ENCODE measurements at regions not wholly inside any gene's neighbourhood (a gene's known extent, or its start where the extent isn't known, plus 50 kb on each side); places are given as distances from the start of the nearest gene placed in this dataset.

- no peak overlapping the region for H3K9ac ChIP-seq (ENCODE audit: low read depth in 1 of 2, low read length in 2 of 2)
- TF ChIP-seq ATF3 (IDR thresholded peaks at IDR 0.05), result no peak
- no peak for TF ChIP-seq JUND (IDR thresholded peaks at IDR 0.05)
- no peak for TF ChIP-seq NR2F2 (IDR thresholded peaks at IDR 0.05)
- TF ChIP-seq YY1 (IDR thresholded peaks at IDR 0.05), result no peak
- no peak for TF ChIP-seq HNF4A (conservative IDR thresholded peaks at IDR 0.05)
- no peak for TF ChIP-seq RAD21 (IDR thresholded peaks at IDR 0.05)
- no peak for TF ChIP-seq MAX (IDR thresholded peaks at IDR 0.05)
- no peak for TF ChIP-seq SP1 (IDR thresholded peaks at IDR 0.05)
- TF ChIP-seq REST (IDR thresholded peaks at IDR 0.05), result no peak
- H3K36me3 ChIP-seq (ENCODE audit: control insufficient read depth in 4 of 4, insufficient read depth in 3 of 4, low read depth in 1 of 4, low read length in 3 of 4), result no peaks in the 10 kb centered on the region
- no peak overlapping the region for H3K27ac ChIP-seq (ENCODE audit: low read depth in 1 of 2, low read length in 2 of 2)
- 39% methylated on average over 5 of the region's 5 CpGs for WGBS
- no peaks in the 10 kb centered on the region for H3K4me1 ChIP-seq (ENCODE audit: control insufficient read depth in 4 of 4, insufficient read depth in 4 of 4, low read length in 3 of 4)
- H3K4me3 ChIP-seq (ENCODE audit: low read depth in 1 of 3, low read length in 3 of 3), result no peak overlapping the region
- H3K9me3 ChIP-seq (ENCODE audit: control insufficient read depth in 4 of 4, low read length in 3 of 4), result no peaks in the 10 kb centered on the region
- no peaks in the 10 kb centered on the region for H3K27me3 ChIP-seq (ENCODE audit: control insufficient read depth in 4 of 4, insufficient read depth in 4 of 4, low read length in 3 of 4)
- DNase-seq (ENCODE audit: low spot score), result no peak
Measured at GRCh38 chr4:11782859-11783258, 354.2 kb upstream of the HS3ST1 start.

GRCh38 chr4:11777447-11777846, 348.8 kb upstream of the HS3ST1 start:
- 82% methylated on average over 3 of the region's 3 CpGs for WGBS
- H3K27me3 ChIP-seq (ENCODE audit: control insufficient read depth in 4 of 4, insufficient read depth in 4 of 4, low read length in 3 of 4), result no peaks in the 10 kb centered on the region
- H3K9ac ChIP-seq (ENCODE audit: low read depth in 1 of 2, low read length in 2 of 2), result no peak overlapping the region
- no peak for DNase-seq (ENCODE audit: low spot score)
- no peaks in the 10 kb centered on the region for H3K4me1 ChIP-seq (ENCODE audit: control insufficient read depth in 4 of 4, insufficient read depth in 4 of 4, low read length in 3 of 4)
- TF ChIP-seq, protein P1, sequence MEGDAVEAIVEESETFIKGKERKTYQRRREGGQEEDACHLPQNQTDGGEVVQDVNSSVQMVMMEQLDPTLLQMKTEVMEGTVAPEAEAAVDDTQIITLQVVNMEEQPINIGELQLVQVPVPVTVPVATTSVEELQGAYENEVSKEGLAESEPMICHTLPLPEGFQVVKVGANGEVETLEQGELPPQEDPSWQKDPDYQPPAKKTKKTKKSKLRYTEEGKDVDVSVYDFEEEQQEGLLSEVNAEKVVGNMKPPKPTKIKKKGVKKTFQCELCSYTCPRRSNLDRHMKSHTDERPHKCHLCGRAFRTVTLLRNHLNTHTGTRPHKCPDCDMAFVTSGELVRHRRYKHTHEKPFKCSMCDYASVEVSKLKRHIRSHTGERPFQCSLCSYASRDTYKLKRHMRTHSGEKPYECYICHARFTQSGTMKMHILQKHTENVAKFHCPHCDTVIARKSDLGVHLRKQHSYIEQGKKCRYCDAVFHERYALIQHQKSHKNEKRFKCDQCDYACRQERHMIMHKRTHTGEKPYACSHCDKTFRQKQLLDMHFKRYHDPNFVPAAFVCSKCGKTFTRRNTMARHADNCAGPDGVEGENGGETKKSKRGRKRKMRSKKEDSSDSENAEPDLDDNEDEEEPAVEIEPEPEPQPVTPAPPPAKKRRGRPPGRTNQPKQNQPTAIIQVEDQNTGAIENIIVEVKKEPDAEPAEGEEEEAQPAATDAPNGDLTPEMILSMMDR (IDR thresholded peaks at IDR 0.05; ENCODE audit: low read depth, low read length, missing input control), result no peak
- TF ChIP-seq ZBTB33 (IDR thresholded peaks at IDR 0.05), result no peak
- TF ChIP-seq TAF1 (conservative IDR thresholded peaks at IDR 0.05), result no peak
- no peak for TF ChIP-seq ATF3 (IDR thresholded peaks at IDR 0.05)
- no peak for TF ChIP-seq GABPA (IDR thresholded peaks at IDR 0.05 in 1 of 2, conservative IDR thresholded peaks at IDR 0.05 in 1 of 2)
- no peak for TF ChIP-seq YY1 (IDR thresholded peaks at IDR 0.05)
- TF ChIP-seq RXRA (IDR thresholded peaks at IDR 0.05), result no peak
- TF ChIP-seq FOXA2 (IDR thresholded peaks at IDR 0.05), result no peak
- TF ChIP-seq HNF4A (conservative IDR thresholded peaks at IDR 0.05), result no peak
- TF ChIP-seq RAD21 (IDR thresholded peaks at IDR 0.05), result no peak
- TF ChIP-seq NR2F2 (IDR thresholded peaks at IDR 0.05), result no peak
- no peak for TF ChIP-seq SP1 (IDR thresholded peaks at IDR 0.05)
- TF ChIP-seq EGR1 (IDR thresholded peaks at IDR 0.05; ENCODE audit: low read depth in 2 of 2), result no peak
- TF ChIP-seq REST (IDR thresholded peaks at IDR 0.05), result no peak
- TF ChIP-seq HNF4G (IDR thresholded peaks at IDR 0.05), result no peak
- TF ChIP-seq FOXA1 (IDR thresholded peaks at IDR 0.05), result no peak
- TF ChIP-seq JUND (IDR thresholded peaks at IDR 0.05), result no peak
- no peak for TF ChIP-seq MAX (IDR thresholded peaks at IDR 0.05)
- no peak overlapping the region for H3K4me3 ChIP-seq (ENCODE audit: low read depth in 1 of 3, low read length in 3 of 3)
- H3K9me3 ChIP-seq (ENCODE audit: control insufficient read depth in 4 of 4, low read length in 3 of 4), result no peaks in the 10 kb centered on the region
- no peak overlapping the region for H3K27ac ChIP-seq (ENCODE audit: low read depth in 1 of 2, low read length in 2 of 2)
- H3K36me3 ChIP-seq (ENCODE audit: control insufficient read depth in 4 of 4, insufficient read depth in 3 of 4, low read depth in 1 of 4, low read length in 3 of 4), result no peaks in the 10 kb centered on the region
